Loucy (cell line): ENCODE measurements at regions not wholly inside any gene's neighbourhood (a gene's known extent, or its start where the extent isn't known, plus 50 kb on each side); places are given as distances from the start of the nearest gene placed in this dataset.

ENCODE experiments used
- H2AFZ ChIP-seq: fragments of 200-600 bp; sonication (generic); 2 replicates; pipeline ENCODE4 v1.6.0; 2016; ENCODE audit warnings: antibody characterized with exemption, mild to moderate bottlenecking, low read length, moderate library complexity
- H3F3A ChIP-seq: fragments of 200-600 bp; 2 replicates; pipeline ENCODE4 v1.6.0; 2016; ENCODE audit warnings: antibody characterized with exemption, low read depth, mild to moderate bottlenecking
- H3K27me3 ChIP-seq: fragments of 200-600 bp; sonication (generic); 2 replicates; pipeline ENCODE4 v1.6.1; 2014; ENCODE audit warnings: low read length, mild to moderate bottlenecking; ENCODE audit not compliant: insufficient read depth, poor library complexity, severe bottlenecking
- H3K36me3 ChIP-seq: fragments of 200-600 bp; sonication (generic); 2 replicates; pipeline ENCODE4 v1.6.1; 2016; ENCODE audit warnings: low read length; ENCODE audit not compliant: insufficient read depth
- H3K4me1 ChIP-seq: fragments of 200-600 bp; sonication (generic); 2 replicates; pipeline ENCODE4 v1.5.1; 2014; ENCODE audit warnings: low read length, mild to moderate bottlenecking; ENCODE audit not compliant: insufficient read depth, poor library complexity, severe bottlenecking
- H3K4me2 ChIP-seq: fragments of 200-600 bp; sonication (generic); 2 replicates; pipeline ENCODE4 v1.6.0; 2014; ENCODE audit warnings: antibody characterized with exemption, low read length, low read depth, mild to moderate bottlenecking; ENCODE audit not compliant: poor library complexity, severe bottlenecking
- H3K4me3 ChIP-seq: fragments of 200-600 bp; sonication (generic); 2 replicates; pipeline ENCODE4 v1.5.1; 2014; ENCODE audit warnings: low read length, mild to moderate bottlenecking, mixed read lengths; ENCODE audit not compliant: poor library complexity, severe bottlenecking
- H3K79me2 ChIP-seq: fragments of 200-600 bp; sonication (generic); 2 replicates; pipeline ENCODE4 v1.6.1; 2014; ENCODE audit warnings: low read length; ENCODE audit not compliant: insufficient read depth
- H3K9ac ChIP-seq: fragments of 200-600 bp; sonication (generic); 2 replicates; pipeline ENCODE4 v1.6.0; 2014; ENCODE audit warnings: mild to moderate bottlenecking, low read depth, low read length, moderate library complexity; ENCODE audit not compliant: poor library complexity, severe bottlenecking
- H3K9me2 ChIP-seq: fragments of 200-600 bp; sonication (generic); replicated peaks from 2 replicates; pipeline ENCODE4 v1.6.1; 2016; ENCODE audit warnings: low read depth, low read length, mixed read lengths
- H3K9me3 ChIP-seq: fragments of 200-600 bp; sonication (generic); 2 replicates; pipeline ENCODE4 v1.6.1; 2014; ENCODE audit warnings: mild to moderate bottlenecking, antibody characterized with exemption, low read length, low read depth; ENCODE audit not compliant: insufficient read depth
- H4K20me1 ChIP-seq: fragments of 200-600 bp; sonication (generic); 2 replicates; pipeline ENCODE4 v1.6.0; 2014; ENCODE audit warnings: antibody characterized with exemption, low read length, mild to moderate bottlenecking; ENCODE audit not compliant: insufficient read depth, poor library complexity, severe bottlenecking
- CTCF ChIP-seq: fragments of 200-600 bp; sonication (generic); conservative IDR thresholded peaks from 2 replicates; pipeline ENCODE4 v1.5.1; 2014; ENCODE audit warnings: mild to moderate bottlenecking, antibody characterized with exemption, low read length
- EZH2phosphoT487 ChIP-seq: fragments of 200-600 bp; IDR thresholded peaks from 2 replicates; pipeline ENCODE4 v1.6.1; 2018; ENCODE audit warnings: antibody characterized with exemption, mild to moderate bottlenecking, moderate library complexity, borderline replicate concordance

GRCh38 chr10:8337332-8337651, 282.8 kb downstream of the GATA3 start:
- no peak overlapping the region for H2AFZ ChIP-seq
- H3K9ac ChIP-seq: no peak overlapping the region
- H3F3A ChIP-seq: peaks cover 9% of the 10 kb centered on the region
- no peaks in the 10 kb centered on the region for H3K27me3 ChIP-seq
- no peaks in the 10 kb centered on the region for H3K9me2 ChIP-seq
- H3K79me2 ChIP-seq: no peaks in the 10 kb centered on the region
- H4K20me1 ChIP-seq: no peaks in the 10 kb centered on the region
- no peak for TF ChIP-seq CTCF
- no peak for TF ChIP-seq EZH2phosphoT487
- H3K4me1 ChIP-seq: peaks cover 35% of the 10 kb centered on the region
- no peaks in the 10 kb centered on the region for H3K9me3 ChIP-seq
- H3K4me3 ChIP-seq: no peak overlapping the region
- no peaks in the 10 kb centered on the region for H3K36me3 ChIP-seq
- H3K4me2 ChIP-seq: no peak overlapping the region

DNA sequence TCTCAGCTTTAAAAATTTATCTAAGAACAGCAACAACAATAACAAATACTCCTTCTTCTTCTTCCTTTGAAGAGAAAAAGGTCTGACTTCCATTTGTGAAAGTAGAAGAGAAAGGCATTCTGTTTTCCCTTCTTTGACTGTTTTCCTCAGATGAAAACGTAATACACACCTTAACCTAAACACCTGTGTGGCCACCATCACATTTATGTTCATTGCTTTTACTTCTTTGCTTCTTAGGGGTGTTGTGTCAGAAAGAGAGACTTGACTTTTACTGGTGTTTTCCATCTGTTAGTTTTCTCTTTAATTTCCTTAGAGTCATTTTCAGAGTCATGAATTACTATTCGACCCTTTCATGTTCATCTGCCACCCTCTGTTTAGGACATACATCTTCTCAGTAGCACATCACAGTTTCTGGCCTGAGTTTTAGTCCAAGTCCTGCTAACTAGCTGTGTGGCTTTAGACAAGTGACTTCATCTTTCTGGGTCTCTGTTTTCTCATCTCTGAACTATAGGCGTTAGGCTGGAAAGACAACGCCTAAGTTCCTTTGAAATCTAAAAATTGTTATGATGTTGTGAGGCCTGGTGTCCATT, 283.8 kb downstream of the GATA3 start:
- H3K27me3 ChIP-seq: no peaks in the 10 kb centered on the region
- no peaks in the 10 kb centered on the region for H3K9me3 ChIP-seq
- H3F3A ChIP-seq: peaks cover 2% of the 10 kb centered on the region; the same call in 1 of the 2 replicates
- H2AFZ ChIP-seq: 0 out of 2 replicates have a peak overlapping the region, but pooled peaks have one; percentile 5
- no peak for TF ChIP-seq EZH2phosphoT487
- no peak for TF ChIP-seq CTCF
- no peak overlapping the region for H3K4me3 ChIP-seq
- peaks cover 29% of the 10 kb centered on the region for H3K4me1 ChIP-seq
- no peak overlapping the region for H3K9ac ChIP-seq
- H3K79me2 ChIP-seq: no peaks in the 10 kb centered on the region
- no peaks in the 10 kb centered on the region for H4K20me1 ChIP-seq
- H3K9me2 ChIP-seq: no peaks in the 10 kb centered on the region
- H3K36me3 ChIP-seq: no peaks in the 10 kb centered on the region
- H3K4me2 ChIP-seq: no peak overlapping the region

GRCh38 chr10:8344756-8345155, 290.3 kb downstream of the GATA3 start:
- H3K9me3 ChIP-seq: no peaks in the 10 kb centered on the region
- H4K20me1 ChIP-seq: no peaks in the 10 kb centered on the region
- H3K4me3 ChIP-seq: no peak overlapping the region
- TF ChIP-seq CTCF: no peak
- TF ChIP-seq EZH2phosphoT487: no peak
- H3F3A ChIP-seq: no peaks in the 10 kb centered on the region
- no peaks in the 10 kb centered on the region for H3K79me2 ChIP-seq
- H3K27me3 ChIP-seq: no peaks in the 10 kb centered on the region
- H3K9ac ChIP-seq: no peak overlapping the region
- H2AFZ ChIP-seq: no peak overlapping the region
- peaks cover 14% of the 10 kb centered on the region for H3K4me1 ChIP-seq
- H3K4me2 ChIP-seq: no peak overlapping the region
- no peaks in the 10 kb centered on the region for H3K9me2 ChIP-seq
- H3K36me3 ChIP-seq: no peaks in the 10 kb centered on the region
